GM08714 (cell line): ENCODE measurements at regions not wholly inside any gene's neighbourhood (a gene's known extent, or its start where the extent isn't known, plus 50 kb on each side); places are given as distances from the start of the nearest gene placed in this dataset.

ENCODE experiments used
- H3K4me3 ChIP-seq: fragments of 200-500 bp; sonication (Bioruptor generic); 2 replicates; pipeline ENCODE4 v1.5.1; 2014; ENCODE audit warnings: mild to moderate bottlenecking, low read length, inconsistent platforms
- ZNF274 ChIP-seq: IDR thresholded peaks from 2 replicates; pipeline ENCODE4 v1.6.1; 2012; ENCODE audit warnings: mild to moderate bottlenecking, low read depth, low read length

- no peak overlapping the region for H3K4me3 ChIP-seq
- no peak for TF ChIP-seq ZNF274
These were observed 121.0 kb upstream of the PRDM1 start for GRCh38 chr6:105964979-105965760.

DNA sequence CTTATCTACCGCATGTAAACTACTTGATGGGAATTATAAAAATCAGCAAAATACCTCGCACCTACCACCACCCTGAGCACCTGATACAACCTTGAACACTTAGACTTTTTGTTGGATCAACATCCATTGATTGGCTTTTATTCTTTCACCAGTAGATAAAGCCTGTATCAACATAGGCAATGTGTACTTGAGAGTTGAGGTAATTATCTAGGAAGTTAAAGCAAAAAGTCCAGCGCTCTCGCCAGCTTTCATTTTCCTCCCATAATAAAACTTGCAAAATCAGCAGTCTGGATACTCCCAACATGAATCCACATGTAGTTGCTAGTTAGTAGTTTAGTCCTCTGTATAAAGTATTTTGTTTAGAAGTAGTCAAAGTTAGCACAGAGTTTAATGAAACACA is 132.0 kb upstream of the PRDM1 start:
- no peak for TF ChIP-seq ZNF274

GRCh38 chr6:105952772-105953690 is 133.1 kb upstream of the PRDM1 start:
- TF ChIP-seq ZNF274: no peak
- H3K4me3 ChIP-seq: no peak overlapping the region

More for the DNA sequence above, 132.0 kb upstream of the PRDM1 start:
- no peak overlapping the region for H3K4me3 ChIP-seq

GRCh38 chr6:105952326-105952725 is 133.8 kb upstream of the PRDM1 start:
- TF ChIP-seq ZNF274: no peak
- no peak overlapping the region for H3K4me3 ChIP-seq

GRCh38 chr6:105951322-105951721 is 134.8 kb upstream of the PRDM1 start:
- no peak overlapping the region for H3K4me3 ChIP-seq
- TF ChIP-seq ZNF274: no peak

- no peak overlapping the region for H3K4me3 ChIP-seq
- TF ChIP-seq ZNF274: no peak
These were observed 136.3 kb upstream of the PRDM1 start for GRCh38 chr6:105949869-105950268.

GRCh38 chr6:105943514-105943913 is 142.6 kb upstream of the PRDM1 start:
- no peak overlapping the region for H3K4me3 ChIP-seq
- TF ChIP-seq ZNF274: no peak

DNA sequence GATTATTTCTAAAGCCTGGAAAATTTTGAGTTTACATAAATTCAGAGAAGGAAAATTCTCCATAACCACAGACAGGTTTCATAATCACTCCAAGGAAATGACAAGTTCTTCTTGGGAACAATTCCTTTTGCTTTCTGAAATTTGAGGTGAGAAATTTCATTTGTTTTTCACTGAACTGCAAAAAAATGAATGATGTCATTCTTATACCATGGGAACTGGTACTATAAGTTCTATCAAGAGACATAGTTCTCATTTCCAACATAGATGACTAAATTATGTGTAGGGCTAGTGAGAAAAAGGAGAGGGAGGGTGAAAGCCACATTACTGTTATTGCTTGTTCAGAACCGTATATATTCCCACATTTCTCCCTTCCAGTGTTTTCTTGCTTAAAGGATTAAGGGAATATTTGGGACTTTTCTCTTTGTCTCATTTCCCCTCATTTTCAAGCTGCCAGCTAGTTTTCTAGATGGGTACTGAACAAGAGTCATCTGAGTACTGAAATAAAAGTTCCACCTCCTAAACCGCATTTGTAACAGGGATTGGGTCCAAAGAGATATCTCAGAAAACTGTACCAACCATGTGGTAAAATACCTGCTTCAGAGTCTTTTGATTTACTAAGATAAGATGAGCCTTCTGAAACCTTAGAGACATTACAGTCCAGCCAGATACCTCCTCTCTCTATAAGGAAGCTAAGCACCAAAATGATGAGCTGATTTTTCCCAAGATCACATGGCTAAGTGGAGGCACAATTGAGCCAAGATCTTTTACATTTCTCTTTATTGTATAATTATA is 144.3 kb upstream of the PRDM1 start:
- TF ChIP-seq ZNF274: no peak

DNA sequence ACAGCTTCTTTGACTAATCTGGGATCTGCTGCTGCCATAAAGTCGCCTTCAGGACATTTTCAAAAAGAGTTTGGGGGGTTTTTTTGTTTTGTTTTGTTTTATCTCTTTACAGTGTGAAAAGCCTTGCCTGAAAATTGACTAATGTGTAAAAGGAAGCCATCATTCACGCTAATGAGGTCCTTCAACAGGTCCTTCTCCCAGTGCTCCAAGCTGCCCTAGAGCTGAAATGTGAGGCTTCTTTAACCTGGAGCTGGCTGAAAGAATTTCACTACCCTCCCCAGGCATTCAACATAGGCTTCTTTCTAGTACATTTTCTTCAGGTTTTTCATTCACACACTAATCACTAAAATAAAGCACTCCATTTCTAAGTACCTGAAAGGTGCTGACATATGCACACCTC is 145.1 kb upstream of the PRDM1 start:
- no peak for TF ChIP-seq ZNF274
- no peak overlapping the region for H3K4me3 ChIP-seq

More for the DNA sequence above, 144.3 kb upstream of the PRDM1 start:
- no peak overlapping the region for H3K4me3 ChIP-seq

- no peak for TF ChIP-seq ZNF274
- no peak overlapping the region for H3K4me3 ChIP-seq
These were observed 149.2 kb upstream of the PRDM1 start for GRCh38 chr6:105936972-105937371.

DNA sequence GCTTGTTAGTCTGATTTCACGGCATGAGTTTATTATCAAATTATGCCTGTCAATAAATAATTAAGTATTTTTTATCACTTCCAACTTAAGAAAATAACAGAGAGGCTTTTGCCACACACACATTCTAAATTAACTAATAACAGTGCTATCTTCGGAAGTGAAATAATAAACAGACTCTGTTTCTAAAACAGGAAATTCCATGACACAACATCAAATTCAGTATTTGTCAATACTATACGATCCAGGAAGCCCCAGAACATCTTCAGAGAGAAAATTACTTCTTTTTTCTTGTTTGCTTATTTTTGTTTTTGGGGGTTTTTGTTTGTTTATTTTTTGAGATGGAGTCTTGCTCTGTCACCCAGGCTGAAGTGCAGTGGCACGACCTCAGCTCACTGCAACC is 150.7 kb upstream of the PRDM1 start:
- no peak for TF ChIP-seq ZNF274

GRCh38 chr6:105934708-105935107 is 151.4 kb upstream of the PRDM1 start:
- no peak overlapping the region for H3K4me3 ChIP-seq
- no peak for TF ChIP-seq ZNF274

More for the DNA sequence above, 150.7 kb upstream of the PRDM1 start:
- H3K4me3 ChIP-seq: no peak overlapping the region

DNA sequence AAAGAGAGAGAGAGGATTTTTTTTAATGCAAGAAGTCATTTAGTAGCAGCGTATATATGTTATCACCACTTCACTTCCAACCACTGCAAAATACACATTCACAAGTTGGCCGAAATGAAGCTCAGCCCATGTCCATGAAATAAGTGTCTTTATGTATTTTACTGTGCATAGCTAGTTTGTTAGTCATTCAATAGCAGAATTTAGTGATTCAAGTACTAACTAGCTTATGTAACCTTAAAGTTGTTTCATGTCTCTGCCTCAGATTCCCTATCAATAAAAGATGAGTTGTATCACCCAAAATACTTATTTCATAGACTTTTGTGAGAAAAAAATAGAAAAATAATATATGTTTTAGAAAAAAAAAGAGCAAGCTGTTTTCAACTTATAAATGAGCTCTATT is 153.7 kb upstream of the PRDM1 start:
- TF ChIP-seq ZNF274: no peak
- no peak overlapping the region for H3K4me3 ChIP-seq

DNA sequence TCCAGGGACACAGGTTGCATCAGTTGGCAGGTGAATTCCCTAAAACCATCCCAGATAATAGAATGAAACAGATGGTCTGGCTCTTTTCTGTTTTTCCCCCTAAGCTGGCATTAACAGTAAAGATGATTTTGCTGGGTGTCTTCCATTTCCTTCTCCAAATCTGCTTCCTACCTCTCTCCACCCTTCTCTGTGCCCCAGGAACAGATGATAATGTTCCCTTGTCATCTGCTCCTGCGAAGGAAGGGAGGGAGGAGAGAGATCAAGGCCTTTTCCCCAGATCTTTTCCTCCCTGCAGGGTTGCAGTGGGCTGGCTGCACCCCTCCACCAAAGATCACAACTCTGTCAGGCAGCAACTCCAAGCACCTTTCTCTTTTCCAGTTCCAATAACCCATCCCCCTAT is 156.5 kb upstream of the PRDM1 start:
- TF ChIP-seq ZNF274: no peak
- no peak overlapping the region for H3K4me3 ChIP-seq
